DMS53 treated with DMSO at 0.1 percent for 48 hours (cell line): ENCODE measurements at regions not wholly inside any gene's neighbourhood (a gene's known extent, or its start where the extent isn't known, plus 50 kb on each side); places are given as distances from the start of the nearest gene placed in this dataset.
"Not testable (repeated sequence)": the region's sequence is repeated elsewhere in the genome, so short reads cannot be mapped to it uniquely, and the experiment has no call there.

Experiments
- DNase-seq: peaks from one replicate; lab custom pipeline; 2025; ENCODE audit not compliant: unreplicated experiment; lab: John Stamatoyannopoulos, UW

DNA sequence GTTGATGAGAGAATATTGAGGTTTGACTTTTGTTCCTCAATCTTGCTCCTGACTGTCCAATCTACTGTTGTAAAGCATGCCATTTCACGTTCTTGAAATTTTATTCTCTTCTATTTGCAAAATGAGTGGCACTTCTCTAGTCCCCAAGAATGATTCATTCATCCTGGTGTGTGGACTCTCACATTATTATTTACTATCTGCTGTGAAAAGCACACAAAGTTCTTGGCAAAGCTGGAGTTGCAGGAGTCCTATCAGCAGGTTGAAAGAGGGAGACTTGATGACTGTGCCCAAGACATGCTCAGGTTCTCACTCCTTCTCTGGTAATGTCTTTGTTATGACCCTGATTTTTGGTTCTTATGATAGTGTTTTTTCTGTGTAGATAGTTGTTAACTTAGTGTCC, 382.6 kb downstream of the DMRTA1 start:
- DNase-seq: no peak

GRCh38 chr9:22838266-22838665, 391.6 kb downstream of the DMRTA1 start:
- DNase-seq: no peak

- DNase-seq: no peak
These were observed 394.0 kb downstream of the DMRTA1 start for GRCh38 chr9:22840641-22841040.

- DNase-seq: not testable (repeated sequence)
These were observed 398.6 kb downstream of the DMRTA1 start for GRCh38 chr9:22845243-22845642.

- DNase-seq: no peak
These were observed 409.4 kb downstream of the DMRTA1 start for GRCh38 chr9:22855980-22856379.

DNA sequence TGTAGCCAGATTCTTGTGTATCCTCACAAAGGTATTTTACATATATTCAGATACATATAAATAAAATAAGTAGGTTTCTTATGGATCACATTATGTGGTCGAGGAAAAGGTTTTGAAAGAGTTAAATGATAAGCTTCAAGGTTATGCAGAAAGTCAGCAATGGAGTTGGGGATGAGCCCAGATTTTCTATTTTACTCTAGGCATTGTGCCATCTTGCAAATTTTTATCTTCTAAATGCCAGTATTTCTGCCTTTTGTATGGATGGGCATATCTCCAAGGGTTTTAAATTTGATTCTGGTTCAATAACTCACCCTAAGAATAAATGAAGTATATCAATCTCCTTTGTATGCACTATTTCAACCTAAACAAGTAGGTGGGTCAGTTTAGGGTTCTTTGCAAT, 410.7 kb downstream of the DMRTA1 start:
- no peak for DNase-seq

GRCh38 chr9:22863106-22863505, 416.5 kb downstream of the DMRTA1 start:
- DNase-seq: no peak

DNA sequence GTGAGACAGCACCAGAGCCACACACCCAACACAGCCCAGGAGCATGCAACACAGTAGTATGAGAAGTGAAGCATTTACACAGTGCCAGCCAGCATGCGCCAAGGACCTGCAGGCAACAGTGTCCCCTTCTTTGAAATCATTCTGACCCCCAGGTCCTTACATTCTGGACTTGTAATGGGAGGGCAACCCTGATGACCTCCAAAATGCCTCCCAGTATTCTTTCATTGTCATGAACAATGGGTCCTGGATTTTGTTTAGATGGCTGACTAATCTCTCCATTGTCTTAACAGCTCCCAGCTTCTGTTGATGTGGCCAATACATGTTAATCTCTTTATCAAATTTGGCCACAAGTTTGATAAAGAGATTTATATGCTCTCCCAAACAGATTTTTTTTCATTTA, 417.1 kb downstream of the DMRTA1 start:
- no peak for DNase-seq

GRCh38 chr9:22893196-22893843, 446.7 kb downstream of the DMRTA1 start:
- DNase-seq: no peak

- DNase-seq: no peak
These were observed 452.0 kb downstream of the DMRTA1 start for GRCh38 chr9:22898591-22898990.

DNA sequence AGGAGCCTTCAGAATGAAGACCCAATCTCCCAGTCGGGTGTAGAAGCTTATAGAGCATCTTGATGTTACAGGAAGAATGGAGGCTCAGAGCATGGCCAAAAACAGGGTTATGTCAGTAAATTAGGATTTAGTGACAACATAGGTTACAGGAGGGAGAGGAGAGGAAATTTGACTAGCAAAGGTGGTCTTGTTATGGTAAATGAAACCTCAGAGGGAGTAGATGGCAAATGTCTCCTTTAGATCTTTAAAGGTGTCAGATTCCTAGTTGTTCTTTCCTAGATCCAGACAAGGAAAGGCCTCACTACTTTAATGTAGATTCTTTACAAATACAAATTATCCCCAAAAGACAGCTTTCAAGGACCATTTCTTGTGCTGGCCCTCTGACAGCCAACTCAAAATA, 465.0 kb downstream of the DMRTA1 start:
- DNase-seq: no peak

DNA sequence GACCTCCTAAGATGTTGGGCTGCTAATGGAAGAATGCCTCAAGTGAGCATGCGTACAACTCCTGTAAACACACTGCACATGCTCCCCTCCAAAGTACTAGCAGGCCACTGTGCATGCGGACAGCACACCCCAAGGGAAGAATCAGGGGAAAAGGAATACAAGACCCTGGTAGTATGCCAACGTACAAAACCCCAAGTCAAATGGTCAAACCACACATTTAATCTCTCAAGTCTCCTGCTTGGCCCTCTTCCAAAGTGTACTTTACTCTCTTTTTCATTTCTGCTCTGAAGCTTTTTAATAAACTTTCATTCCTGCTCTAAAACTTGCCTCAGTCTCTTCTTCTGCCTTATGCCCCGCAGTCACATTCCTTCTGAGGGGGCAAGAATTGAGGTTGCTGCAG, 466.4 kb downstream of the DMRTA1 start:
- no peak for DNase-seq

GRCh38 chr9:22913518-22913917, 466.9 kb downstream of the DMRTA1 start:
- no peak for DNase-seq

DNA sequence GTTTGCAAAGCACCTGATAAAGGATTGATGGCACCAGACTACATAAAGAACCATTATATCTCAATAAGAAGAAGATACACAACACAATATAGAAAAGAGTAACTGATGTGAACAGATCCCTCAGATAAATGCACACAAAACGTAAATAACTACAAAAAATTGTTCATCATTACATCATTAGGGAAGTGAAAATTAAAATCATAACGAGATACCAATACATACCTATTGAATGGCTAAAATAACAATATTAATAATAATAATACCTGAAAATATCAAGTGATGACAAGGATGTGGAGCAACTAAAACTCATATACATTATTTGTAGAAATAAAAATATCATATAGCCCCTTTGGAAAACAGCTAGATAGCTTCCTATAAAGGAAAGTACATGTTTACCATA, 469.5 kb downstream of the DMRTA1 start:
- no peak for DNase-seq

GRCh38 chr9:22919423-22919822, 472.8 kb downstream of the DMRTA1 start:
- DNase-seq: no peak

DNA sequence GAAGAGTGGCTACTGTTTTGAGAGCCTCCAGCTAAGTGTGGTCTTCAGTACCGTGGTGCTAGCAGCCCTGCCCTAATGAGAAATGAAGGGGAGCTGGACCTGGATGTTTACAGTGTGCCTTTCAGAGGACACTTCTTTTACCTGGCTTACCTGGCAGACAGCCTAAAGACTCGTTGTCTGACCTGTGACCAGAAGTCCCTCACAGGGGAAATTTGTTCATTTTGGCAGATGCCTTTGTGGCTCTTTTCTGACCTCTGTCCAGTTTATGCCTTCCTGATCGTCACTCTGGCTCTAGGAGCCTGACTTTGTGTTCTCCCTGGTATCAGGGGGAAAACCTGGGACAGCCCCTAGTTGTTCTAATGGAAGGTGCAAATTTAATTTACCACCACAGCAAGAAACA, 475.1 kb downstream of the DMRTA1 start:
- DNase-seq: no peak

DNA sequence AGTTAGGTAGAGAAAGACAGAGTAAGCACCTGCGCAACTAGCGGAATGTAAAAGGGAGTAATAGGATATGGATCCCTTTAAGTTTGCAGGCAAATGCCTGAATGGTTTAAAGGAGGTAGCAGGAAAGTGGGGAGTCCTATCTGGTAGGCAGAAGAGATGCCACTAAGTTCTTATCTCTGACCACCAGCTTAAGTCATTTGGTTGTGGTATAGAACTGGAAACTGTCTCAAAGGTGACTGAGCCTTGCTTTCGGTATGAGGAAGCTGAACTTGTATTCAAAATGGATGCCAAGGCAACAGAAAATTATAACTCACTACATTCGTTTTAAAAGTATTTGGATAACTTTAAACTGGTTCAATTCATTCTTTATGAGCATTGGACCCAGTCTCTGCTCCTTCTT, 475.6 kb downstream of the DMRTA1 start:
- DNase-seq: no peak

DNA sequence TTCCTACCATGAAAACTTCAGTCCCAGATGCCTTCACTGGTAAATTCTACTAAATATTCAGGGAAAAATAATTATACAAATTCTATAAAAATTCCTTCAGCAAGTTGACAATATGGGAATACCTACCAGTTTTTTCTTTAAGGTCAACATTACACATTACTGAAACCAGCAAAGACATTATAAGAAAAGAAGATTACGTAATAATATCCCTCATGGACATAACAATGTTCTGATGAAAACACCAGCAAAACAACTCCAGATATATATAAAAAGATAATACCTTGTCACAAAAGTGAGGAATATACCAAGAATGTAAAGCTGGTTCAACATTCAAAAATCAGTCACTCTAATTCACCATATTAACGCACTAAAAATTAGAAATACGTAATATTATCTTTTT, 507.9 kb downstream of the DMRTA1 start:
- DNase-seq: no peak

- DNase-seq: no peak
These were observed 508.3 kb downstream of the DMRTA1 start for GRCh38 chr9:22954964-22955363.

GRCh38 chr9:22969350-22969979, 522.8 kb downstream of the DMRTA1 start:
- no peak for DNase-seq

DNA sequence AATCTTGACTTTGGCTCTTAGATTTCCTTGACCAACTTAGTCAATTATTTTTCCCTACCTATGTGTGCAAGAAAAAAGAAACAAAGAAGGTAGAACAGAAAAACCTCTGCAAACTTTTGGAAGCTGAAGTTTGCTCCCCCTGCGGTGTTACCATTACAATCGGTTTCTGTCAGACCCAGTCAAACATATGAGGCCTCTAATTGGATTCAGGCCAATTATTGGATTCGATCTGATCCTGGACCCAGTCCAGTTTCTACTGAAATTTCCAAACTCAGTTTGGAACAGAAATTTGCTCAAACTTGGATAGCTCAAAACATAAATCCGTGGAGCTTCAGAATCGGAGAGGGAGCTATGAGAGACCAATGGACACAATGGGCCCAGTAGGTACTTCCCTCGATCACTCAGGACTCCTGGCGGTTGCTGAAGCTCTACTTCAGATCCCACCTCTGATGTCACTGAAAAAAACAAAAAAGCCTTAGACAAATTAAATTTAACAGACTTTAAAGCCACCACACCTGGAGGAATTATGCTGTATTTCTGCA, 523.9 kb downstream of the DMRTA1 start:
- DNase-seq: no peak

- DNase-seq: no peak
These were observed 529.3 kb downstream of the DMRTA1 start for GRCh38 chr9:22975951-22976350.

GRCh38 chr9:22976454-22976853, 529.8 kb downstream of the DMRTA1 start:
- no peak for DNase-seq
